HepG2 (cell line): ENCODE measurements at regions not wholly inside any gene's neighbourhood (a gene's known extent, or its start where the extent isn't known, plus 50 kb on each side); places are given as distances from the start of the nearest gene placed in this dataset.

ENCODE experiments used
- ATAC-seq: fragments of 200-7000 bp; cut with Tn5 transposase; 3 replicates; pipeline ENCODE4 v1.9.1; 2020; ENCODE audit warnings: mild to moderate bottlenecking, moderate library complexity
- BruUV-seq: library from RNA; stranded (reverse); fragments of 400-500 nt; replicated peaks from 2 replicates; lab custom pipeline; 2021; lab: Mats Ljungman, UMichigan
- CTCF ChIA-PET: fragments of 300-600 bp; formaldehyde crosslinking; extraction: SDS; loops from one replicate; lab custom pipeline; 2021; ENCODE audit warnings: low total read pairs, inconsistent platforms, low intra/inter-chr PET ratio; lab: Yijun Ruan, JAX
- POLR2A ChIA-PET: fragments of 350-600 bp; sonication (Branson Sonifier 250); formaldehyde crosslinking; loops from one replicate; lab custom pipeline; 2020; ENCODE audit warnings: antibody characterized with exemption, inconsistent platforms; lab: Yijun Ruan, JAX
- DNase-seq: peaks from one replicate; pipeline ENCODE4 v3.0.0-alpha.2; 2015; ENCODE audit warnings: low spot score
- FAIRE-seq: peaks from 3 replicates; lab custom pipeline; 2011; peaks lifted over from hg19 to GRCh38; lab: Jason Lieb, UNC
- H2AFZ ChIP-seq: one replicate; pipeline ENCODE4 v1.6.1; 2011; ENCODE audit warnings: low read length, inconsistent platforms
- H3K27ac ChIP-seq: fragments of 300-600 bp; 3 replicates; pipeline ENCODE4 v1.8.0; 2011; ENCODE audit warnings: mixed run types, mild to moderate bottlenecking, mixed read lengths, low read length, inconsistent platforms; ENCODE audit not compliant: insufficient read depth; ENCODE audit errors: extremely low read length
- H3K27me3 ChIP-seq, 2 experiments: fragments of 200-600 bp in 1 of 2; 2 replicates in 1 of 2; 3 replicates in 1 of 2; pipeline versions ENCODE4 v1.6.0 to v1.8.0; 2011; ENCODE audit warnings: low read length in 2 of 2, mild to moderate bottlenecking in 2 of 2, moderate library complexity in 2 of 2, inconsistent platforms in 1 of 2; ENCODE audit not compliant: insufficient read depth in 2 of 2, control insufficient read depth in 1 of 2
- H3K36me3 ChIP-seq, 2 experiments: fragments of 200-600 bp in 1 of 2; replicated peaks in 1 of 2; 2 replicates in 1 of 2; 3 replicates in 1 of 2; pipeline versions ENCODE4 v1.5.1 to v1.8.0; 2011; ENCODE audit warnings: low read length in 2 of 2, inconsistent platforms in 1 of 2; ENCODE audit not compliant: insufficient read depth in 2 of 2, control insufficient read depth in 1 of 2
- H3K4me1 ChIP-seq: 2 replicates; pipeline ENCODE4 v1.5.1; 2012; ENCODE audit warnings: low read length, inconsistent platforms; ENCODE audit not compliant: insufficient read depth
- H3K4me2 ChIP-seq: 2 replicates; pipeline ENCODE4 v1.6.0; 2011; ENCODE audit warnings: low read depth, low read length, inconsistent platforms
- H3K4me3 ChIP-seq, 3 experiments: fragments of 200-600 bp in 1 of 3; sonication (generic), shearing (Covaris generic) in 1 of 3; replicated peaks in 1 of 3; 2 replicates each; pipeline ENCODE4 v1.5.1; 2011 to 2016; ENCODE audit warnings: low read length in 3 of 3, inconsistent platforms in 2 of 3, low read depth in 2 of 3, mild to moderate bottlenecking in 2 of 3, control low read depth in 1 of 3, mixed read lengths in 1 of 3; ENCODE audit not compliant: insufficient read depth in 1 of 3
- H3K79me2 ChIP-seq: one replicate; pipeline ENCODE4 v1.6.1; 2011; ENCODE audit warnings: low read length, inconsistent platforms; ENCODE audit not compliant: insufficient read depth
- H3K9ac ChIP-seq: 2 replicates; pipeline ENCODE4 v1.6.0; 2011; ENCODE audit warnings: mild to moderate bottlenecking, low read depth, low read length, inconsistent platforms; ENCODE audit not compliant: insufficient read depth
- H3K9me3 ChIP-seq: 2 replicates; pipeline ENCODE4 v1.5.1; 2012; ENCODE audit warnings: mild to moderate bottlenecking, low read length
- H4K20me1 ChIP-seq: 2 replicates; pipeline ENCODE4 v1.6.0; 2011; ENCODE audit warnings: inconsistent platforms, mild to moderate bottlenecking, low read length, moderate library complexity; ENCODE audit not compliant: insufficient read depth
- AKAP8 ChIP-seq: sonication (generic); formaldehyde crosslinking; IDR thresholded peaks from 2 replicates; pipeline ENCODE4 v1.5.1; 2020; ENCODE audit warnings: mild to moderate bottlenecking, missing genetic modification reagents
- CBFB ChIP-seq: sonication (generic); formaldehyde crosslinking; IDR thresholded peaks from 2 replicates; pipeline ENCODE4 v1.4.0; 2020; ENCODE audit warnings: missing genetic modification reagents
- CSRNP1 ChIP-seq: sonication (generic); formaldehyde crosslinking; IDR thresholded peaks from 2 replicates; pipeline ENCODE4 v1.8.1; 2023; ENCODE audit warnings: mild to moderate bottlenecking, missing genetic modification reagents
- E2F1 ChIP-seq: sonication (generic); formaldehyde crosslinking; IDR thresholded peaks from 2 replicates; pipeline ENCODE4 v1.5.0; 2020; ENCODE audit warnings: missing genetic modification reagents
- HMG20B ChIP-seq: conservative IDR thresholded peaks from 2 replicates; pipeline ENCODE4 v1.6.1; 2016; ENCODE audit warnings: missing genetic modification reagents, missing compliant biosample characterization
- KLF11 ChIP-seq: IDR thresholded peaks from 2 replicates; pipeline ENCODE4 v1.6.1; 2016; ENCODE audit warnings: missing compliant biosample characterization
- NCOR1 ChIP-seq: fragments of 200-600 bp; sonication (generic); IDR thresholded peaks from 2 replicates; pipeline ENCODE4 v1.7.0; 2017; ENCODE audit warnings: antibody characterized with exemption, low read length, borderline replicate concordance
- SMAD1 ChIP-seq: sonication (generic); formaldehyde crosslinking; IDR thresholded peaks from 2 replicates; pipeline ENCODE4 v1.4.0; 2020; ENCODE audit warnings: missing genetic modification reagents, low read depth, mild to moderate bottlenecking, borderline replicate concordance
- SNAPC5 ChIP-seq: sonication (generic); formaldehyde crosslinking; IDR thresholded peaks from 2 replicates; pipeline ENCODE4 v1.8.1; 2023; ENCODE audit warnings: mild to moderate bottlenecking, missing genetic modification reagents, borderline replicate concordance
- SP2 ChIP-seq: sonication (generic); formaldehyde crosslinking; IDR thresholded peaks from 2 replicates; pipeline ENCODE4 v1.5.1; 2020; ENCODE audit warnings: mild to moderate bottlenecking, missing genetic modification reagents
- SRF ChIP-seq: IDR thresholded peaks from 2 replicates; pipeline ENCODE4 v1.6.1; 2011; ENCODE audit warnings: mild to moderate bottlenecking, low read depth, low read length, moderate library complexity
- UBTF ChIP-seq: sonication (generic); formaldehyde crosslinking; IDR thresholded peaks from 2 replicates; pipeline ENCODE4 v1.4.0; 2020; ENCODE audit warnings: mild to moderate bottlenecking, missing genetic modification reagents
- ZKSCAN1 ChIP-seq: fragments of 150-350 bp; IDR thresholded peaks from 2 replicates; pipeline ENCODE4 v1.6.1; 2014; ENCODE audit warnings: low read length
- ZNF569 ChIP-seq: sonication (generic); formaldehyde crosslinking; IDR thresholded peaks from 2 replicates; pipeline ENCODE4 v1.5.0; 2020; ENCODE audit warnings: mild to moderate bottlenecking, missing genetic modification reagents, moderate library complexity, borderline replicate concordance
- ZNF607 ChIP-seq: sonication (generic); formaldehyde crosslinking; IDR thresholded peaks from 2 replicates; pipeline ENCODE4 v1.5.1; 2020; ENCODE audit warnings: missing genetic modification reagents, mild to moderate bottlenecking, borderline replicate concordance
- WGBS: methylation state at CpG from one replicate; pipeline ENCODE4 v1.1.6; 2017; ENCODE audit warnings: low lambda C conversion rate; 5-methylcytosine and 5-hydroxymethylcytosine counted together
- in situ Hi-C: cut with HindIII; loops from 2 replicates; pipeline ENCODE4 v1.10.0; 2017; ENCODE audit warnings: low pct_unique_long_range_greater_than_20kb; ENCODE audit not compliant: extremely low pct_ligation_motif_present
- intact Hi-C: fragments of 100-400 bp; cut with micrococcal nuclease; formaldehyde crosslinking; loops from one replicate; pipeline ENCODE4 v1.10.0; 2022; ENCODE audit not compliant: unreplicated experiment

GRCh38 chr5:2024986-2025721 is 142.4 kb upstream of the IRX4 start (continued):
- TF ChIP-seq UBTF (CRISPR knock-in tag) (no peak), AKAP8 (CRISPR knock-in tag) (no peak), SMAD1 (no peak), HMG20B (CRISPR knock-in tag) (no peak), SP2 (CRISPR knock-in tag) (no peak), CSRNP1 (no peak), ZNF569 (CRISPR knock-in tag) (no peak), KLF11 (CRISPR knock-in tag) (no peak), ZNF607 (no peak), CBFB (no peak)

GRCh38 chr5:2023196-2023595 is 140.5 kb upstream of the IRX4 start:
- ChIA-PET POLR2A (no interaction called here), CTCF (no interaction called here)
- intact Hi-C loops = no loop called here
- peaks cover 1 to 24% of the 10 kb centered on the region in 2 experiments; a peak in 4 of 5 replicates for H3K27me3 ChIP-seq
- DNase-seq = no peak
- no peak for ATAC-seq
- no peaks in the 10 kb centered on the region for H3K36me3 ChIP-seq
- H4K20me1 ChIP-seq = no peaks in the 10 kb centered on the region
- no peak overlapping the region for H3K27ac ChIP-seq
- H2AFZ ChIP-seq = no peak overlapping the region
- no peaks in the 10 kb centered on the region for H3K9me3 ChIP-seq
- 0% methylated on average over 3 of the region's 3 CpGs for WGBS
- H3K4me1 ChIP-seq = no peaks in the 10 kb centered on the region
- no peak overlapping the region for H3K4me3 ChIP-seq
- in situ Hi-C loops = no loop called here
- BruUV-seq = no TSS peak
- no peak for FAIRE-seq
- H3K79me2 ChIP-seq = no peaks in the 10 kb centered on the region
- no peak overlapping the region for H3K9ac ChIP-seq
- H3K4me2 ChIP-seq = no peak overlapping the region
- no peak for TF ChIP-seq E2F1 (CRISPR knock-in tag)
- no peak for TF ChIP-seq ZKSCAN1
- no peak for TF ChIP-seq SRF
- no peak for TF ChIP-seq NCOR1
- no peak for TF ChIP-seq SNAPC5
